ENCODE measurements at regions not wholly inside any gene's neighbourhood (a gene's known extent, or its start where the extent isn't known, plus 50 kb on each side); places are given as distances from the start of the nearest gene placed in this dataset.

DNA sequence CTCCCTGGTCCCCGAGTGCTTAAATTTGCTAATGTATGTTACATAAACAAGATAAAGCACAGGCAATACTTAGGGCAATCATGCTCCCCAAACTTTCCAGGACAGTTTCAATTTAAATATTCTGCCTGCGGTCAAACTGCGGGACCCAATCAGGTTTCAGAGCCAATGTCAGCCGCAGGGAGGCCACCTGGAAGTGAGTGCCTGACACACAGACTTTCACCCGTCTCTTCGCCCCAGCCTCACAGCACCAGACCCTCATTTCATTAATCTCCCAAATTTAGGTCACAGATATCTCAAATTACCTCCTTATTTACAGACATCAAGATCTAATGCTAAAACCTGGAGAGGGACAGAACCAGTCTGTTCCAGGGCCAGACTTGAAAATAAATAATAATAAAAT is 107.2 kb upstream of the ALDH1A3 start:
- TF ChIP-seq, protein P1, sequence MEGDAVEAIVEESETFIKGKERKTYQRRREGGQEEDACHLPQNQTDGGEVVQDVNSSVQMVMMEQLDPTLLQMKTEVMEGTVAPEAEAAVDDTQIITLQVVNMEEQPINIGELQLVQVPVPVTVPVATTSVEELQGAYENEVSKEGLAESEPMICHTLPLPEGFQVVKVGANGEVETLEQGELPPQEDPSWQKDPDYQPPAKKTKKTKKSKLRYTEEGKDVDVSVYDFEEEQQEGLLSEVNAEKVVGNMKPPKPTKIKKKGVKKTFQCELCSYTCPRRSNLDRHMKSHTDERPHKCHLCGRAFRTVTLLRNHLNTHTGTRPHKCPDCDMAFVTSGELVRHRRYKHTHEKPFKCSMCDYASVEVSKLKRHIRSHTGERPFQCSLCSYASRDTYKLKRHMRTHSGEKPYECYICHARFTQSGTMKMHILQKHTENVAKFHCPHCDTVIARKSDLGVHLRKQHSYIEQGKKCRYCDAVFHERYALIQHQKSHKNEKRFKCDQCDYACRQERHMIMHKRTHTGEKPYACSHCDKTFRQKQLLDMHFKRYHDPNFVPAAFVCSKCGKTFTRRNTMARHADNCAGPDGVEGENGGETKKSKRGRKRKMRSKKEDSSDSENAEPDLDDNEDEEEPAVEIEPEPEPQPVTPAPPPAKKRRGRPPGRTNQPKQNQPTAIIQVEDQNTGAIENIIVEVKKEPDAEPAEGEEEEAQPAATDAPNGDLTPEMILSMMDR (IDR thresholded peaks at IDR 0.05; ENCODE audit: low read depth, low read length, missing input control), result no peak
- no peak for TF ChIP-seq YY1 (IDR thresholded peaks at IDR 0.05)
- no peak for TF ChIP-seq HNF4A (conservative IDR thresholded peaks at IDR 0.05)
- TF ChIP-seq JUND (IDR thresholded peaks at IDR 0.05), result no peak
- TF ChIP-seq FOXA2 (IDR thresholded peaks at IDR 0.05), result no peak
- TF ChIP-seq RXRA (IDR thresholded peaks at IDR 0.05), result no peak
- TF ChIP-seq, protein P2, sequence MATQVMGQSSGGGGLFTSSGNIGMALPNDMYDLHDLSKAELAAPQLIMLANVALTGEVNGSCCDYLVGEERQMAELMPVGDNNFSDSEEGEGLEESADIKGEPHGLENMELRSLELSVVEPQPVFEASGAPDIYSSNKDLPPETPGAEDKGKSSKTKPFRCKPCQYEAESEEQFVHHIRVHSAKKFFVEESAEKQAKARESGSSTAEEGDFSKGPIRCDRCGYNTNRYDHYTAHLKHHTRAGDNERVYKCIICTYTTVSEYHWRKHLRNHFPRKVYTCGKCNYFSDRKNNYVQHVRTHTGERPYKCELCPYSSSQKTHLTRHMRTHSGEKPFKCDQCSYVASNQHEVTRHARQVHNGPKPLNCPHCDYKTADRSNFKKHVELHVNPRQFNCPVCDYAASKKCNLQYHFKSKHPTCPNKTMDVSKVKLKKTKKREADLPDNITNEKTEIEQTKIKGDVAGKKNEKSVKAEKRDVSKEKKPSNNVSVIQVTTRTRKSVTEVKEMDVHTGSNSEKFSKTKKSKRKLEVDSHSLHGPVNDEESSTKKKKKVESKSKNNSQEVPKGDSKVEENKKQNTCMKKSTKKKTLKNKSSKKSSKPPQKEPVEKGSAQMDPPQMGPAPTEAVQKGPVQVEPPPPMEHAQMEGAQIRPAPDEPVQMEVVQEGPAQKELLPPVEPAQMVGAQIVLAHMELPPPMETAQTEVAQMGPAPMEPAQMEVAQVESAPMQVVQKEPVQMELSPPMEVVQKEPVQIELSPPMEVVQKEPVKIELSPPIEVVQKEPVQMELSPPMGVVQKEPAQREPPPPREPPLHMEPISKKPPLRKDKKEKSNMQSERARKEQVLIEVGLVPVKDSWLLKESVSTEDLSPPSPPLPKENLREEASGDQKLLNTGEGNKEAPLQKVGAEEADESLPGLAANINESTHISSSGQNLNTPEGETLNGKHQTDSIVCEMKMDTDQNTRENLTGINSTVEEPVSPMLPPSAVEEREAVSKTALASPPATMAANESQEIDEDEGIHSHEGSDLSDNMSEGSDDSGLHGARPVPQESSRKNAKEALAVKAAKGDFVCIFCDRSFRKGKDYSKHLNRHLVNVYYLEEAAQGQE (IDR thresholded peaks at IDR 0.05), result no peak

Data from liver (tissue), 3 donors.